MM.1S (cell line): ENCODE measurements at regions not wholly inside any gene's neighbourhood (a gene's known extent, or its start where the extent isn't known, plus 50 kb on each side); places are given as distances from the start of the nearest gene placed in this dataset.
A peak's percentile ranks its signal among the peaks of the same experiment; 100 is the strongest.

Source experiments
- DNase-seq: peaks from one replicate; pipeline ENCODE4 v3.0.0-alpha.2; 2015
- H2AFZ ChIP-seq: fragments of 300-600 bp; sonication (generic); 2 replicates; pipeline ENCODE4 v1.6.0; 2016; ENCODE audit warnings: antibody characterized with exemption, low read length
- H3F3A ChIP-seq: fragments of 300-600 bp; sonication (generic); 2 replicates; pipeline ENCODE4 v1.6.1; 2016; ENCODE audit warnings: mild to moderate bottlenecking, antibody characterized with exemption, low read length, moderate library complexity, mixed read lengths; ENCODE audit not compliant: insufficient read depth
- H3K27ac ChIP-seq: fragments of 300-600 bp; sonication (generic); 2 replicates; pipeline ENCODE4 v1.5.1; 2016; ENCODE audit warnings: mild to moderate bottlenecking, low read length
- H3K27me3 ChIP-seq: fragments of 300-600 bp; sonication (generic); replicated peaks from 2 replicates; pipeline ENCODE4 v1.6.0; 2016; ENCODE audit warnings: low read length; ENCODE audit not compliant: insufficient read depth
- H3K36me3 ChIP-seq: fragments of 300-600 bp; sonication (generic); replicated peaks from 2 replicates; pipeline ENCODE4 v1.6.1; 2016; ENCODE audit warnings: mild to moderate bottlenecking, low read length, mixed read lengths; ENCODE audit not compliant: insufficient read depth
- H3K4me1 ChIP-seq: fragments of 300-600 bp; sonication (generic); 2 replicates; pipeline ENCODE4 v1.6.1; 2016; ENCODE audit warnings: low read length, mixed read lengths
- H3K4me2 ChIP-seq: fragments of 300-600 bp; sonication (generic); 2 replicates; pipeline ENCODE4 v1.6.0; 2016; ENCODE audit warnings: low read depth, low read length
- H3K4me3 ChIP-seq: fragments of 300-600 bp; sonication (generic); 2 replicates; pipeline ENCODE4 v1.5.1; 2016; ENCODE audit warnings: low read length, mixed read lengths
- H3K79me2 ChIP-seq: fragments of 300-600 bp; sonication (generic); 2 replicates; pipeline ENCODE4 v1.6.1; 2016; ENCODE audit warnings: mixed run types, low read length, mixed read lengths
- H3K9ac ChIP-seq: fragments of 300-600 bp; sonication (generic); 2 replicates; pipeline ENCODE4 v1.6.1; 2016; ENCODE audit warnings: low read length, mixed read lengths
- H3K9me2 ChIP-seq: fragments of 300-600 bp; sonication (generic); replicated peaks from 2 replicates; pipeline ENCODE4 v1.6.1; 2016; ENCODE audit warnings: mild to moderate bottlenecking, low read length, mixed read lengths; ENCODE audit not compliant: insufficient read depth
- H3K9me3 ChIP-seq: fragments of 300-600 bp; sonication (generic); replicated peaks from 2 replicates; pipeline ENCODE4 v1.6.1; 2016; ENCODE audit warnings: mild to moderate bottlenecking, low read length, mixed read lengths; ENCODE audit not compliant: insufficient read depth
- H4K20me1 ChIP-seq: fragments of 300-600 bp; sonication (generic); 2 replicates; pipeline ENCODE4 v1.6.1; 2016; ENCODE audit warnings: mild to moderate bottlenecking, low read length, moderate library complexity, mixed read lengths; ENCODE audit not compliant: insufficient read depth
- EZH2 ChIP-seq: fragments of 300-600 bp; sonication (generic); optimal IDR thresholded peaks from 2 replicates; pipeline ENCODE3; 2017; ENCODE audit warnings: low read depth, mild to moderate bottlenecking, antibody characterized with exemption, low read length, mixed read lengths
- EZH2phosphoT487 ChIP-seq: fragments of 300-600 bp; sonication (generic); IDR thresholded peaks from 2 replicates; pipeline ENCODE4 v1.6.1; 2018; ENCODE audit warnings: antibody characterized with exemption, low read length
- TF ChIP-seq, protein P1 (sequence below): fragments of 300-600 bp; sonication (generic); IDR thresholded peaks from 2 replicates; pipeline ENCODE4 v1.5.1; 2016; ENCODE audit warnings: antibody characterized with exemption, low read length, mixed read lengths

- H3K9me2 ChIP-seq, result no peaks in the 10 kb centered on the region
- no peak overlapping the region for H3K4me2 ChIP-seq
- no peaks in the 10 kb centered on the region for H4K20me1 ChIP-seq
- no peaks in the 10 kb centered on the region for H3F3A ChIP-seq
- H3K27me3 ChIP-seq, result no peaks in the 10 kb centered on the region
- no peak overlapping the region for H3K27ac ChIP-seq
- TF ChIP-seq EZH2phosphoT487, result no peak
- no peak for TF ChIP-seq EZH2
- TF ChIP-seq, protein P1, sequence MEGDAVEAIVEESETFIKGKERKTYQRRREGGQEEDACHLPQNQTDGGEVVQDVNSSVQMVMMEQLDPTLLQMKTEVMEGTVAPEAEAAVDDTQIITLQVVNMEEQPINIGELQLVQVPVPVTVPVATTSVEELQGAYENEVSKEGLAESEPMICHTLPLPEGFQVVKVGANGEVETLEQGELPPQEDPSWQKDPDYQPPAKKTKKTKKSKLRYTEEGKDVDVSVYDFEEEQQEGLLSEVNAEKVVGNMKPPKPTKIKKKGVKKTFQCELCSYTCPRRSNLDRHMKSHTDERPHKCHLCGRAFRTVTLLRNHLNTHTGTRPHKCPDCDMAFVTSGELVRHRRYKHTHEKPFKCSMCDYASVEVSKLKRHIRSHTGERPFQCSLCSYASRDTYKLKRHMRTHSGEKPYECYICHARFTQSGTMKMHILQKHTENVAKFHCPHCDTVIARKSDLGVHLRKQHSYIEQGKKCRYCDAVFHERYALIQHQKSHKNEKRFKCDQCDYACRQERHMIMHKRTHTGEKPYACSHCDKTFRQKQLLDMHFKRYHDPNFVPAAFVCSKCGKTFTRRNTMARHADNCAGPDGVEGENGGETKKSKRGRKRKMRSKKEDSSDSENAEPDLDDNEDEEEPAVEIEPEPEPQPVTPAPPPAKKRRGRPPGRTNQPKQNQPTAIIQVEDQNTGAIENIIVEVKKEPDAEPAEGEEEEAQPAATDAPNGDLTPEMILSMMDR, result no peak
- no peaks in the 10 kb centered on the region for H3K36me3 ChIP-seq
- H3K9me3 ChIP-seq, result no peaks in the 10 kb centered on the region
- no peak overlapping the region for H3K9ac ChIP-seq
- H3K79me2 ChIP-seq, result no peaks in the 10 kb centered on the region
- no peak overlapping the region for H3K4me3 ChIP-seq
- no peaks in the 10 kb centered on the region for H3K4me1 ChIP-seq
- no peak overlapping the region for H2AFZ ChIP-seq
- DNase-seq, result no peak
Measured at GRCh38 chr6:104540743-104541142, 319.0 kb downstream of the HACE1 start.

GRCh38 chr6:104539173-104539572 lies 320.5 kb downstream of the HACE1 start:
- H2AFZ ChIP-seq, result no peak overlapping the region
- H3K9me3 ChIP-seq, result no peaks in the 10 kb centered on the region
- no peaks in the 10 kb centered on the region for H3K4me1 ChIP-seq
- H3K9ac ChIP-seq, result no peak overlapping the region
- no peak overlapping the region for H3K27ac ChIP-seq
- H3K4me2 ChIP-seq, result no peak overlapping the region
- no peak for DNase-seq
- no peak for TF ChIP-seq EZH2
- no peak for TF ChIP-seq EZH2phosphoT487
- TF ChIP-seq, protein P1, result no peak
- H3K27me3 ChIP-seq, result no peaks in the 10 kb centered on the region
- no peaks in the 10 kb centered on the region for H4K20me1 ChIP-seq
- no peaks in the 10 kb centered on the region for H3K79me2 ChIP-seq
- H3K36me3 ChIP-seq, result no peaks in the 10 kb centered on the region
- H3K4me3 ChIP-seq, result no peak overlapping the region
- H3K9me2 ChIP-seq, result no peaks in the 10 kb centered on the region
- H3F3A ChIP-seq, result no peaks in the 10 kb centered on the region

- no peaks in the 10 kb centered on the region for H3K9me3 ChIP-seq
- H3K27me3 ChIP-seq, result no peaks in the 10 kb centered on the region
- no peaks in the 10 kb centered on the region for H3K9me2 ChIP-seq
- H3F3A ChIP-seq, result no peaks in the 10 kb centered on the region
- H3K36me3 ChIP-seq, result no peaks in the 10 kb centered on the region
- no peaks in the 10 kb centered on the region for H4K20me1 ChIP-seq
- no peak overlapping the region for H3K4me3 ChIP-seq
- no peak overlapping the region for H3K9ac ChIP-seq
- TF ChIP-seq EZH2 (no peak), EZH2phosphoT487 (no peak)
- TF ChIP-seq, protein P1, result no peak
- no peak overlapping the region for H3K27ac ChIP-seq
- no peak overlapping the region for H2AFZ ChIP-seq
- H3K4me2 ChIP-seq, result no peak overlapping the region
- H3K79me2 ChIP-seq, result no peaks in the 10 kb centered on the region
- H3K4me1 ChIP-seq, result no peaks in the 10 kb centered on the region
- DNase-seq, result peak; percentile 61
Measured at GRCh38 chr6:104537872-104538271, 321.8 kb downstream of the HACE1 start.

GRCh38 chr6:104537180-104537579 lies 322.5 kb downstream of the HACE1 start:
- Histone ChIP-seq H3K9me2 (no peaks in the 10 kb centered on the region), H3K79me2 (no peaks in the 10 kb centered on the region), H4K20me1 (no peaks in the 10 kb centered on the region), H3K27me3 (no peaks in the 10 kb centered on the region), H3K9me3 (no peaks in the 10 kb centered on the region), H2AFZ (no peak overlapping the region), H3K4me2 (no peak overlapping the region), H3K9ac (no peak overlapping the region), H3K4me3 (no peak overlapping the region), H3K27ac (no peak overlapping the region), H3K4me1 (no peaks in the 10 kb centered on the region), H3K36me3 (no peaks in the 10 kb centered on the region), H3F3A (no peaks in the 10 kb centered on the region)
- DNase-seq, result no peak
- TF ChIP-seq EZH2phosphoT487 (no peak), EZH2 (no peak)
- TF ChIP-seq, protein P1, result no peak
